Lower leg skin (tissue), 3 donors: ENCODE measurements at regions not wholly inside any gene's neighbourhood (a gene's known extent, or its start where the extent isn't known, plus 50 kb on each side); places are given as distances from the start of the nearest gene placed in this dataset.

Source experiments
- POLR2A ChIP-seq, 2 donors: fragments of 450-650 bp; IDR thresholded peaks; one replicate each; pipeline ENCODE4 v1.6.1; 2016 to 2017; ENCODE audit warnings: antibody characterized with exemption in 2 of 2, mild to moderate bottlenecking in 1 of 2, moderate library complexity in 1 of 2
- TF ChIP-seq, protein P1 (sequence below), 3 donors: fragments of 450-650 bp; IDR thresholded peaks; one replicate each; pipeline ENCODE4 v1.5.1; 2016; ENCODE audit warnings: antibody characterized with exemption in 3 of 3, mild to moderate bottlenecking in 3 of 3, moderate library complexity in 2 of 3

DNA sequence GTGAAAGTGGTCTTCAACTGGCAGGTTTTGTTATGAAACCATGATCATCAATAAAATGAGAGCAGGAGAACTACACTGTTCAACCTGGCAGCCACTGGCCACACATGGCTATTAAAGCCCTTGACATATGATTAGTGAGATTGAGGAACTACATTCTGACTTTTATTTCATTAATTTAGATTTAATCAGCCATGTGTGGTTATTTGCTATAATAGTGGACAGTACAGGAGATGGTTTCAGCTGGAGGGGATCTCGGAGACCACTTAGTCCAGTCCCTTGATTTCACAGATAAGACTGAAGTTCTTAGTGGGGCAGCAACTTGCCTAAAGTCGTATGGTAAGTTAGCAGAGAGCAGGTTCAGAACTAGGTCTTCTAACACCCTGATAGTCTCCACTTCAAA is 111.7 kb upstream of the BMPER start:
- TF ChIP-seq, protein P1, sequence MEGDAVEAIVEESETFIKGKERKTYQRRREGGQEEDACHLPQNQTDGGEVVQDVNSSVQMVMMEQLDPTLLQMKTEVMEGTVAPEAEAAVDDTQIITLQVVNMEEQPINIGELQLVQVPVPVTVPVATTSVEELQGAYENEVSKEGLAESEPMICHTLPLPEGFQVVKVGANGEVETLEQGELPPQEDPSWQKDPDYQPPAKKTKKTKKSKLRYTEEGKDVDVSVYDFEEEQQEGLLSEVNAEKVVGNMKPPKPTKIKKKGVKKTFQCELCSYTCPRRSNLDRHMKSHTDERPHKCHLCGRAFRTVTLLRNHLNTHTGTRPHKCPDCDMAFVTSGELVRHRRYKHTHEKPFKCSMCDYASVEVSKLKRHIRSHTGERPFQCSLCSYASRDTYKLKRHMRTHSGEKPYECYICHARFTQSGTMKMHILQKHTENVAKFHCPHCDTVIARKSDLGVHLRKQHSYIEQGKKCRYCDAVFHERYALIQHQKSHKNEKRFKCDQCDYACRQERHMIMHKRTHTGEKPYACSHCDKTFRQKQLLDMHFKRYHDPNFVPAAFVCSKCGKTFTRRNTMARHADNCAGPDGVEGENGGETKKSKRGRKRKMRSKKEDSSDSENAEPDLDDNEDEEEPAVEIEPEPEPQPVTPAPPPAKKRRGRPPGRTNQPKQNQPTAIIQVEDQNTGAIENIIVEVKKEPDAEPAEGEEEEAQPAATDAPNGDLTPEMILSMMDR (IDR thresholded peaks at IDR 0.05): no peak
- no peak for TF ChIP-seq POLR2A (IDR thresholded peaks at IDR 0.05)
